ENCODE measurements at regions not wholly inside any gene's neighbourhood (a gene's known extent, or its start where the extent isn't known, plus 50 kb on each side); places are given as distances from the start of the nearest gene placed in this dataset.
"Not testable (repeated sequence)": the region's sequence is repeated elsewhere in the genome, so short reads cannot be mapped to it uniquely, and the experiment has no call there.

GRCh38 chr18:67007999-67008398 lies 404.1 kb upstream of the CDH19 start:
- DNase-seq (ENCODE audit: low spot score) = no peak

GRCh38 chr18:67007085-67007484 lies 403.2 kb upstream of the CDH19 start:
- no peak for DNase-seq (ENCODE audit: low spot score)

GRCh38 chr18:67001052-67001451 lies 397.2 kb upstream of the CDH19 start:
- no peak for DNase-seq (ENCODE audit: low spot score)

GRCh38 chr18:66999003-66999402 lies 395.1 kb upstream of the CDH19 start:
- no peak for DNase-seq (ENCODE audit: low spot score)

DNA sequence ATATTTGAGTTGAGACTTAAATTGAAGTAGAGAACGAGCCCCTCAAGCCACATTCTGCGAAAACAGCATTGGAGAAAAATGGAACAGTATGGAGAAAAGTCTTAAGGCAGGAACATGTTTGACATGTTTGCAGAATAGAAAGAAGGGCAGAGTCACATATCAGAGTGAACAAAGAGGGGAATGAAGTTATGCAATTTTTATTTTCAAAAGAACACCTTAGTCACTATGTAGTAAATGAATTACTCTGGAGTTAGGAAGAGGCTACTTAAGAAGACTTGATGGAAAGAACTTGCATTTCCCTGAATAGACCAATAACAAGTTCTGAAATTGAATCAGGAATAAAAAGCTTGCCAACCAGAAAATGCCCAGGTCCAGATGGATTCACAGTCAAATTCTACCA lies 391.4 kb upstream of the CDH19 start:
- DNase-seq (ENCODE audit: low spot score) = no peak

DNA sequence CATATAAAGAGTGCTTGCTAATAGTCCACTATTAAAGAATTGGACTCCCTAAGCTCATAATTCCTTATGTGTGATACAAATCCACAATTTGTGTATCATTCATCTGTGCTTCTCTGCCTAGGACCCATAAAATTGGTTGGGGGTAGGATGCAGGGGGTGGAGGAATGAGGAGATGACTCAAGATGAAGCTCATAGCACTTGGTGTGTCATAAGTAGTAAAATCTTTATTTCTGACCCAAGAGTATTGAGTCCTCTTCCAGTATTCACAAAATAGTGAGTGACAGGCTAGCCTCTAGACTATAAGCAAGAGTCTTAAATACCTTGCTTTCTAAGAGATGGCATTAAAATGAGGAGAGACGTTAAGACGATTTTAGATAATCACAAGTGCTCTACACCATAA lies 390.9 kb upstream of the CDH19 start:
- no peak for DNase-seq (ENCODE audit: low spot score)

DNA sequence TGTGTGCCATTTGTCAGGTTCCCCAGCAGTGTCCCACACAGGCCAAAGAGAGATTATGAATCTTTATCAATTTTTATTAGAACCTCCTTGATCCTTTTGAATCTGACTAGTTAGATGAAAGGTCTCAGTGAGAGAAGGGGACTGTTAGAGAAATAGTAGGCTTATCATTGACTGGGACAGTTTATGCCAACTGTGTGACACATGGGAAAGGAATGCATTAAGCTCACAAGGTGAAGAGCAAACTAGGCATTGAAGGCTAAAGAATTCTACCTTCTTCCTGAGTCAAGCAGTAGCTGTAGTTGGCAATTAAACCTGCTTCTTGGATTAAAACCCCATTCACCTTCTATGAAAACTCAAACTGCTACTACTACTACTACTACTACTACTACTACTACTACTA lies 389.6 kb upstream of the CDH19 start:
- no peak for DNase-seq (ENCODE audit: low spot score)

GRCh38 chr18:66990909-66991308 lies 387.0 kb upstream of the CDH19 start:
- DNase-seq (ENCODE audit: low spot score) = no peak

- DNase-seq (ENCODE audit: low spot score) = no peak
Observed at GRCh38 chr18:66979009-66979408, 375.1 kb upstream of the CDH19 start.

GRCh38 chr18:66972681-66973080 lies 368.8 kb upstream of the CDH19 start:
- no peak for DNase-seq (ENCODE audit: low spot score)

DNA sequence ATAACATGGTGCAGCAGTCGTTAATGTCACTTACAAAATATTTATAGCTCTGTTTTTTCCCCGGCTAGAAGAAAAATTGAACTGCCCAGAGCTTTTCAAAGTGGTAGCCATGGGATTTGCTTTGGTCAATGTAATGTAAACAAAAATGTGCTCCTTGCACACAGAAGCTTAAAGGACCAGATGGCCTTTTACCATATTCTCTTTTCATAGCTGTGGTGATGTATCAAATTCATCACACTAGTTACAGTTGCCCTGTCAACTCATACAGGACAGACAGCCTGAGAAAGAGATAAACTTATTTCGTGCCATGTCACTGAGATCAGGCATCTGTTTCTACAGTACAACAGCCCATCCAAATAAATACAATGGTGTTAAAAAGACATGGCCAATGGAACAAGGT lies 368.1 kb upstream of the CDH19 start:
- no peak for DNase-seq (ENCODE audit: low spot score)

- no peak for DNase-seq (ENCODE audit: low spot score)
Observed at GRCh38 chr18:66966171-66966570, 362.3 kb upstream of the CDH19 start.

GRCh38 chr18:66958309-66958708 lies 354.4 kb upstream of the CDH19 start:
- DNase-seq (ENCODE audit: low spot score) = no peak

DNA sequence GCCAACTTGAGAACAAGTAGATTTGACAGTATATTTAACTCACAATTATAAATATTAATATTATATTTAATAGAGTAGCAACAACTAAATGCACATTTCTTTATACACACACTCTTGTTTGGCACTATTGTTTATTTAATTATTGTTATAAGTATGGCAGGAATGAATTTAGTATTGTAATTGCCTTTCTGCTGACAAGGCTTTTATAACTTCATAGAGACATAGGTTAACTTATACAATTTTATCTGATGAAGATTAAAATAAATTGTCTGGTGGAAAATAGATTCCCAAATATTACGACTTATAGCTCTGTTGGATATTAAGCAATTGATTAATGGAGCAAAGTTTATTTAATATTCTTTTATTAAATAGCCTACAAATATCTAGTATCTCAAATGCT lies 347.9 kb upstream of the CDH19 start:
- no peak for DNase-seq (ENCODE audit: low spot score)

DNA sequence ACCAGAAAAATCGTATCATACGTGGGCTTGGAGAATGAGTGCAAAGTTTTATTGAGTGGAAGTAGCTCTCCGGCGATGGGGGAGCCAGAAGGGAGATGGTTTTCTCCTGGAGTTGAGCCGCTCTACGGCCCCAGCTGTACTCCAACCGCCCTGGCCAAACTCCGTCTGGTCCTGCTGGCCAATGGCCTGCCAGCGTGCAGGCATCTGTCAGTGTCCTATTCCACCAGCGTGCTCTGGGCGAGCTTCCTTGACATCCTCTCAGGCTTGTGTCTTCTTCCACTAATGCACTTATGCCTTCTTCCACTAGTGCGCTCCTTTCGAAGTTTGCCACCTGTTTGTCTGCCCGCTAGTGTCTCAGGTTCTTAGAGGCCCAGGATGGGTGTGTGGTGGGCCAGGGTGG lies 345.5 kb upstream of the CDH19 start:
- DNase-seq (ENCODE audit: low spot score) = no peak

GRCh38 chr18:66937546-66937945 lies 333.7 kb upstream of the CDH19 start:
- no peak for DNase-seq (ENCODE audit: low spot score)

GRCh38 chr18:66931010-66931409 lies 327.1 kb upstream of the CDH19 start:
- no peak for DNase-seq (ENCODE audit: low spot score)

- peak; percentile 32 for DNase-seq (ENCODE audit: low spot score)
Observed at GRCh38 chr18:66916834-66917233, 312.9 kb upstream of the CDH19 start.

- no peak for DNase-seq (ENCODE audit: low spot score)
Observed at GRCh38 chr18:66900837-66901236, 296.9 kb upstream of the CDH19 start.

DNA sequence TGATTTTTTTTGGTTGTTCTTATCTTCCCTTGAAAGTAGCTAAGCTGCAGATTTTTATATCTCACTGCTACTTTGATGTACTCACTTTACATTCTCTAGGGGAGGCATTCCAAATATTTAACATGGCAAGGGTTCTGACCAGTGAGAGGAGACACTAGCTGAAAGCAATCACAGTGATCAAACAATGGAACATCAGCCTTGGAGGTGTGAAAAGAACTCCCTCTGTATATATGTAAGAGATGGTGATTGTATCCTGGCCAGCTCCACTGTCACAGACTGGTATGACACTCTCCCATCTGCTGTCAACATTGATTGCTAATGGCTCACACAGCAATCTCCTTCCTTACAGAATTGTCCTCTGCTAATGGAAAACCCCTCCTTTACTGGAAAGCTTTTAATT lies 291.7 kb upstream of the CDH19 start:
- DNase-seq (ENCODE audit: low spot score) = no peak

DNA sequence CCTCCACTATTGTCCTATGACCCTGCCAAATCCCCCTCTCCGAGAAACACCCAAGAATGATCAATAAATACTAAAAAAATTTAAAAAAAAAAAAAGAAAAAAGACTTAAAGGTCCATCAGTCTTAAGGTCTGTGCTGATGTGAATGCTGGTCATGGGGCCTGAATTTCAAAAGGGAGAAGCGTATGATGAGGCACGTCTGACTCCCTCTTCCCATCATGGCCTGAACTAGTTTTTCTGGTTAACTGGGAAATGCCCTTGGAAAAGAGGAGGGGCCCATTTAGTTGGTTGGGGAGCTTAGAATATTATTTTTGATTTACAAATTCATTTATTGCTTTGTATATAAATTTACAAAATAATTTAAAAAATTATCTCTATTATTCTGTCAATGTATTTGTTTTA lies 291.0 kb upstream of the CDH19 start:
- no peak for DNase-seq (ENCODE audit: low spot score)

DNA sequence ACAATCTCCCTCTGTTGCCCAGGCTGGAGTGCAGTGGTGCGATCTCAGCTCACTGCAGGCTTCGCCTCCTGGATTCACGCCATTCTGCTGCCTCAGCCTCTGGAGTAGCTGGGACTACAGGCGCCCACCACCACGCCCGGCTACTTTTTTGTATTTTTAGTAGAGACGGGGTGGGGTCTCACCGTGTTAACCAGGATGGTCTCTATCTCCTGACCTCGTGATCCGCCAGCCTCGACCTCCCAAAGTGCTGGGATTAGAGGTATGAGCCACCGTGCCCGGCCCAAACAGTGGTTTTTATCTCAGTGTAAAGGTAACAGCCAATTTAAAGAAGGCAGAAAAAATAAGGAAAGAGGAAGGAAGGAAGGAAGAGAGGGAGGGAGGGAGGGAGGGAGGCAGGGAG lies 288.5 kb upstream of the CDH19 start:
- not testable (repeated sequence) for DNase-seq (ENCODE audit: low spot score)

- no peak for DNase-seq (ENCODE audit: low spot score)
Observed at GRCh38 chr18:66874812-66875474, 271.1 kb upstream of the CDH19 start.

GRCh38 chr18:66874375-66874774 lies 270.5 kb upstream of the CDH19 start:
- DNase-seq (ENCODE audit: low spot score) = no peak

- no peak for DNase-seq (ENCODE audit: low spot score)
Observed at GRCh38 chr18:66873899-66874298, 270.0 kb upstream of the CDH19 start.

Measured in putamen (tissue), 1 donor.